Liver (tissue), 8 donors: ENCODE measurements at regions not wholly inside any gene's neighbourhood (a gene's known extent, or its start where the extent isn't known, plus 50 kb on each side); places are given as distances from the start of the nearest gene placed in this dataset.

Source experiments
- DNase-seq: peaks from one replicate; pipeline ENCODE4 v3.0.0-alpha.2; 2017; ENCODE audit warnings: low spot score
- H3K27ac ChIP-seq, 2 donors: one replicate each; pipeline ENCODE4 v1.7.0; 2013; ENCODE audit warnings: inconsistent platforms in 2 of 2, low read length in 2 of 2, control low read depth in 1 of 2, low read depth in 1 of 2, mild to moderate bottlenecking in 1 of 2
- H3K27me3 ChIP-seq, 4 donors: one replicate each; pipeline versions ENCODE4 v1.6.1 to v1.7.0; 2013; ENCODE audit warnings: low read length in 3 of 4, inconsistent platforms in 1 of 4, mild to moderate bottlenecking in 1 of 4, moderate library complexity in 1 of 4; ENCODE audit not compliant: control insufficient read depth in 4 of 4, insufficient read depth in 4 of 4
- H3K36me3 ChIP-seq, 4 donors: one replicate each; pipeline versions ENCODE4 v1.6.1 to v1.7.0; 2013; ENCODE audit warnings: low read length in 3 of 4, mild to moderate bottlenecking in 3 of 4, low read depth in 1 of 4, moderate library complexity in 1 of 4; ENCODE audit not compliant: control insufficient read depth in 4 of 4, insufficient read depth in 3 of 4
- H3K4me1 ChIP-seq, 4 donors: one replicate each; pipeline versions ENCODE4 v1.6.1 to v1.7.0; 2013; ENCODE audit warnings: low read length in 3 of 4, mild to moderate bottlenecking in 3 of 4, moderate library complexity in 1 of 4; ENCODE audit not compliant: control insufficient read depth in 4 of 4, insufficient read depth in 4 of 4
- H3K4me3 ChIP-seq, 3 donors: one replicate each; pipeline versions ENCODE4 v1.6.1 to v1.7.0; 2013; ENCODE audit warnings: low read length in 3 of 3, control low read depth in 1 of 3, low read depth in 1 of 3, mild to moderate bottlenecking in 1 of 3
- H3K9ac ChIP-seq, 2 donors: one replicate each; pipeline ENCODE4 v1.7.0; 2013; ENCODE audit warnings: low read length in 2 of 2, mild to moderate bottlenecking in 2 of 2, moderate library complexity in 2 of 2, control low read depth in 1 of 2, low read depth in 1 of 2
- H3K9me3 ChIP-seq, 4 donors: one replicate each; pipeline versions ENCODE4 v1.6.1 to v1.7.0; 2013; ENCODE audit warnings: low read length in 3 of 4; ENCODE audit not compliant: control insufficient read depth in 4 of 4
- EGR1 ChIP-seq, 2 donors: IDR thresholded peaks; 2 replicates each; pipeline ENCODE4 v1.6.1; 2016 to 2018; ENCODE audit warnings: antibody characterized with exemption in 2 of 2, low read depth in 2 of 2
- FOXA1 ChIP-seq: IDR thresholded peaks from 2 replicates; pipeline ENCODE4 v1.6.1; 2016; ENCODE audit warnings: antibody characterized with exemption
- FOXA2 ChIP-seq: IDR thresholded peaks from 2 replicates; pipeline ENCODE4 v1.6.1; 2016; ENCODE audit warnings: antibody characterized with exemption
- GABPA ChIP-seq, 2 donors: IDR thresholded peaks in 1 of 2; conservative IDR thresholded peaks in 1 of 2; 2 replicates each; pipeline ENCODE4 v1.6.1; 2016; ENCODE audit warnings: antibody characterized with exemption in 2 of 2, mild to moderate bottlenecking in 1 of 2, moderate library complexity in 1 of 2
- HNF4A ChIP-seq, 2 donors: conservative IDR thresholded peaks; 2 replicates each; pipeline ENCODE4 v1.6.1; 2016; ENCODE audit warnings: antibody characterized with exemption in 2 of 2, mild to moderate bottlenecking in 2 of 2
- HNF4G ChIP-seq: IDR thresholded peaks from 2 replicates; pipeline ENCODE4 v1.6.1; 2016; ENCODE audit warnings: antibody characterized with exemption
- JUND ChIP-seq, 2 donors: IDR thresholded peaks; 2 replicates each; pipeline ENCODE4 v1.6.1; 2016; ENCODE audit warnings: antibody characterized with exemption in 2 of 2
- NR2F2 ChIP-seq: IDR thresholded peaks from 2 replicates; pipeline ENCODE4 v1.6.1; 2016; ENCODE audit warnings: antibody characterized with exemption
- RAD21 ChIP-seq, 2 donors: IDR thresholded peaks; 2 replicates each; pipeline ENCODE4 v1.6.1; 2016; ENCODE audit warnings: antibody characterized with exemption in 2 of 2, mild to moderate bottlenecking in 2 of 2
- RXRA ChIP-seq, 2 donors: IDR thresholded peaks; 2 replicates each; pipeline ENCODE4 v1.6.1; 2017 to 2018; ENCODE audit warnings: antibody characterized with exemption in 2 of 2, mild to moderate bottlenecking in 1 of 2
- SP1 ChIP-seq: IDR thresholded peaks from 2 replicates; pipeline ENCODE4 v1.6.1; 2018; ENCODE audit warnings: antibody characterized with exemption, mild to moderate bottlenecking
- TAF1 ChIP-seq: conservative IDR thresholded peaks from 2 replicates; pipeline ENCODE4 v1.6.1; 2016; ENCODE audit warnings: antibody characterized with exemption, mild to moderate bottlenecking
- YY1 ChIP-seq: IDR thresholded peaks from 2 replicates; pipeline ENCODE4 v1.6.1; 2016; ENCODE audit warnings: antibody characterized with exemption, mild to moderate bottlenecking
- WGBS: extraction: QIAGEN DNeasy Blood & Tissue Kit; methylation state at CpG from one replicate; pipeline ENCODE4 v1.1.7; 2013; 5-methylcytosine and 5-hydroxymethylcytosine counted together
- TF ChIP-seq, protein P1 (sequence below): IDR thresholded peaks from 2 replicates; pipeline ENCODE4 v1.6.1; 2016; ENCODE audit warnings: antibody characterized with exemption
- TF ChIP-seq, protein P2 (sequence below): IDR thresholded peaks from 2 replicates; pipeline ENCODE4 v1.6.1; 2016; ENCODE audit warnings: antibody characterized with exemption, mild to moderate bottlenecking
- TF ChIP-seq, protein P3 (sequence below): fragments of 150-350 bp; IDR thresholded peaks from 2 replicates; pipeline ENCODE4 v1.5.1; 2017; ENCODE audit warnings: improper control_type of control experiment, low read depth, low read length; ENCODE audit not compliant: missing input control
- TF ChIP-seq, protein P4 (sequence below): IDR thresholded peaks from 2 replicates; pipeline ENCODE4 v1.6.1; 2016; ENCODE audit warnings: antibody characterized with exemption
- TF ChIP-seq, protein P5 (sequence below): IDR thresholded peaks from 2 replicates; pipeline ENCODE4 v1.6.1; 2016; ENCODE audit warnings: antibody characterized with exemption
- donor health status: healthy.
- donor health status: healthy.
- donor health status: healthy.
- donor health status: healthy.
- donor health status: healthy.

DNA sequence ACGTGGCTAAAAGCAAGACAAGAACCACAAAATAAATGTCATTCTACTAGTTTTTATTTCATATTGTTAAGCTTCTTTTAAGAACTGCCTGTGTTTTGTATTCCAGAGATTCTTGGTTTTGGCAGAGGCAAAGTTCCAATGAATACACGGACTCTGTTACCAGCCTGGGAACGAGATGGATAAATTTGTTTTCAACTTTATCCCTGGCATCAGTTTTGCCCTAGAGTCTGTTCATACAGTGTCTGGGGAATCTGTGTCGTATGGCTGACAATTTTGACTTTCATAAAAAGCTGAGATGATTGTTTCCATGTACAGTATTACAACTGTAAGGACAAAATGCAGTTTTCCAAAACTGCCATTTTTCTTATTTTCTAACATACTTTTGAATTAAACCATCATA, 327.6 kb downstream of the TBC1D4 start:
- H3K27me3 ChIP-seq, result no peaks in the 10 kb centered on the region
- H3K27ac ChIP-seq, result no peak overlapping the region
- H3K9me3 ChIP-seq, result no peaks in the 10 kb centered on the region
- TF ChIP-seq, protein P1, sequence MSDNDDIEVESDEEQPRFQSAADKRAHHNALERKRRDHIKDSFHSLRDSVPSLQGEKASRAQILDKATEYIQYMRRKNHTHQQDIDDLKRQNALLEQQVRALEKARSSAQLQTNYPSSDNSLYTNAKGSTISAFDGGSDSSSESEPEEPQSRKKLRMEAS, result no peak
- TF ChIP-seq YY1 (no peak), FOXA1 (no peak), HNF4G (no peak), EGR1 (IDR thresholded peaks at IDR 0.05; ENCODE audit: low read depth in 2 of 2) (no peak), HNF4A (conservative IDR thresholded peaks at IDR 0.05) (no peak), GABPA (IDR thresholded peaks at IDR 0.05 in 1 of 2, conservative IDR thresholded peaks at IDR 0.05 in 1 of 2) (no peak), NR2F2 (no peak), FOXA2 (no peak), RAD21 (IDR thresholded peaks at IDR 0.05) (no peak), TAF1 (no peak)
- TF ChIP-seq, protein P2, sequence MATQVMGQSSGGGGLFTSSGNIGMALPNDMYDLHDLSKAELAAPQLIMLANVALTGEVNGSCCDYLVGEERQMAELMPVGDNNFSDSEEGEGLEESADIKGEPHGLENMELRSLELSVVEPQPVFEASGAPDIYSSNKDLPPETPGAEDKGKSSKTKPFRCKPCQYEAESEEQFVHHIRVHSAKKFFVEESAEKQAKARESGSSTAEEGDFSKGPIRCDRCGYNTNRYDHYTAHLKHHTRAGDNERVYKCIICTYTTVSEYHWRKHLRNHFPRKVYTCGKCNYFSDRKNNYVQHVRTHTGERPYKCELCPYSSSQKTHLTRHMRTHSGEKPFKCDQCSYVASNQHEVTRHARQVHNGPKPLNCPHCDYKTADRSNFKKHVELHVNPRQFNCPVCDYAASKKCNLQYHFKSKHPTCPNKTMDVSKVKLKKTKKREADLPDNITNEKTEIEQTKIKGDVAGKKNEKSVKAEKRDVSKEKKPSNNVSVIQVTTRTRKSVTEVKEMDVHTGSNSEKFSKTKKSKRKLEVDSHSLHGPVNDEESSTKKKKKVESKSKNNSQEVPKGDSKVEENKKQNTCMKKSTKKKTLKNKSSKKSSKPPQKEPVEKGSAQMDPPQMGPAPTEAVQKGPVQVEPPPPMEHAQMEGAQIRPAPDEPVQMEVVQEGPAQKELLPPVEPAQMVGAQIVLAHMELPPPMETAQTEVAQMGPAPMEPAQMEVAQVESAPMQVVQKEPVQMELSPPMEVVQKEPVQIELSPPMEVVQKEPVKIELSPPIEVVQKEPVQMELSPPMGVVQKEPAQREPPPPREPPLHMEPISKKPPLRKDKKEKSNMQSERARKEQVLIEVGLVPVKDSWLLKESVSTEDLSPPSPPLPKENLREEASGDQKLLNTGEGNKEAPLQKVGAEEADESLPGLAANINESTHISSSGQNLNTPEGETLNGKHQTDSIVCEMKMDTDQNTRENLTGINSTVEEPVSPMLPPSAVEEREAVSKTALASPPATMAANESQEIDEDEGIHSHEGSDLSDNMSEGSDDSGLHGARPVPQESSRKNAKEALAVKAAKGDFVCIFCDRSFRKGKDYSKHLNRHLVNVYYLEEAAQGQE, result no peak
- no peak overlapping the region for H3K9ac ChIP-seq
- no peaks in the 10 kb centered on the region for H3K36me3 ChIP-seq
- no peaks in the 10 kb centered on the region for H3K4me1 ChIP-seq
- DNase-seq, result no peak
- WGBS, result 60% methylated on average over 4 of the region's 4 CpGs
- H3K4me3 ChIP-seq, result no peak overlapping the region

DNA sequence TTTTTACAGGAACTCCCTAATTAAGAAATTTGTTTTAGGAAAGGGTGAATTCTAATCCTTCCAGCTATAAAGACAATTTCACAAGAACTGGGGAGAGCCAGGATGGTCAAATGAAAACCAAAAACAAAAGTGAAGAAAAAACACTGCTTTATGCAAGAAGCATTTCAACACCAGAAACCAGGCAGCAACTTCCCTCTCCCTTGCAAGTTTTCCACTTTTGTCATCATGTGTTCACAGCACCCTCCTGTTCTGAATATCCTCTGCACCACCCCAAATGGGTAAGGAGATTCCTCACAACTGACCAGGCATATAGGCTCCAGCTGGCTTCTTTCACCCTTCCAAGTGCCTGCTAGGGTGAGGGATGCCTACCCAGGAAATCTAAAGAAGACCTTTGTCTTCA, 328.1 kb downstream of the TBC1D4 start:
- Histone ChIP-seq H3K4me1 (no peaks in the 10 kb centered on the region), H3K36me3 (no peaks in the 10 kb centered on the region), H3K9ac (no peak overlapping the region), H3K27ac (no peak overlapping the region), H3K9me3 (no peaks in the 10 kb centered on the region), H3K4me3 (no peak overlapping the region), H3K27me3 (no peaks in the 10 kb centered on the region)
- DNase-seq, result no peak
- TF ChIP-seq NR2F2 (no peak), RAD21 (IDR thresholded peaks at IDR 0.05) (no peak), JUND (IDR thresholded peaks at IDR 0.05) (no peak), TAF1 (no peak)

DNA sequence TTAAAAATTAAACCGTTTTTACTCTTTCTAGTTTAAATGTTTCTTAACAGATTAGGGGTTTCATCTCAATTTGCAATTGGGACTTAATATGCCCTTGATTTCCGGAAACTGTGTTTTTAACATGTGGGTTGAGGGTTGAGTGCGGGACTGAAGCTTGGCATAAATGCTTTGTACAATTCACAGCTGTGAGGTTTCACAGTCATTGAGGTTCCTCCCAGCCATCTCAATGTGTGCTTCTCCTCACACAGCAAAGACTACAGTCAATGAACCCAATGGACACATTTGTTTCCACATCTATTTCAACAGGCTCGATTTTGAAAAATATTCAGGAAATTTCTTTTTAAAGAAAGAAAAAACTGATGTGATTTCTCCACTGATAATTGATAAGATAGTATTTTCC, 328.6 kb downstream of the TBC1D4 start:
- Histone ChIP-seq H3K9ac (no peak overlapping the region), H3K4me3 (no peak overlapping the region), H3K9me3 (no peaks in the 10 kb centered on the region), H3K27me3 (no peaks in the 10 kb centered on the region), H3K36me3 (no peaks in the 10 kb centered on the region), H3K4me1 (no peaks in the 10 kb centered on the region), H3K27ac (no peak overlapping the region)
- 61% methylated on average over 4 of the region's 4 CpGs for WGBS
- no peak for DNase-seq
- TF ChIP-seq, protein P3, sequence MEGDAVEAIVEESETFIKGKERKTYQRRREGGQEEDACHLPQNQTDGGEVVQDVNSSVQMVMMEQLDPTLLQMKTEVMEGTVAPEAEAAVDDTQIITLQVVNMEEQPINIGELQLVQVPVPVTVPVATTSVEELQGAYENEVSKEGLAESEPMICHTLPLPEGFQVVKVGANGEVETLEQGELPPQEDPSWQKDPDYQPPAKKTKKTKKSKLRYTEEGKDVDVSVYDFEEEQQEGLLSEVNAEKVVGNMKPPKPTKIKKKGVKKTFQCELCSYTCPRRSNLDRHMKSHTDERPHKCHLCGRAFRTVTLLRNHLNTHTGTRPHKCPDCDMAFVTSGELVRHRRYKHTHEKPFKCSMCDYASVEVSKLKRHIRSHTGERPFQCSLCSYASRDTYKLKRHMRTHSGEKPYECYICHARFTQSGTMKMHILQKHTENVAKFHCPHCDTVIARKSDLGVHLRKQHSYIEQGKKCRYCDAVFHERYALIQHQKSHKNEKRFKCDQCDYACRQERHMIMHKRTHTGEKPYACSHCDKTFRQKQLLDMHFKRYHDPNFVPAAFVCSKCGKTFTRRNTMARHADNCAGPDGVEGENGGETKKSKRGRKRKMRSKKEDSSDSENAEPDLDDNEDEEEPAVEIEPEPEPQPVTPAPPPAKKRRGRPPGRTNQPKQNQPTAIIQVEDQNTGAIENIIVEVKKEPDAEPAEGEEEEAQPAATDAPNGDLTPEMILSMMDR, result no peak
- TF ChIP-seq EGR1 (IDR thresholded peaks at IDR 0.05; ENCODE audit: low read depth in 2 of 2) (no peak), YY1 (no peak), FOXA1 (no peak), RAD21 (IDR thresholded peaks at IDR 0.05) (no peak), SP1 (no peak), JUND (IDR thresholded peaks at IDR 0.05) (no peak), RXRA (IDR thresholded peaks at IDR 0.05) (no peak), TAF1 (no peak)
- TF ChIP-seq, protein P4, sequence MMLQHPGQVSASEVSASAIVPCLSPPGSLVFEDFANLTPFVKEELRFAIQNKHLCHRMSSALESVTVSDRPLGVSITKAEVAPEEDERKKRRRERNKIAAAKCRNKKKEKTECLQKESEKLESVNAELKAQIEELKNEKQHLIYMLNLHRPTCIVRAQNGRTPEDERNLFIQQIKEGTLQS, result no peak
- TF ChIP-seq, protein P2, result no peak
- TF ChIP-seq, protein P5, sequence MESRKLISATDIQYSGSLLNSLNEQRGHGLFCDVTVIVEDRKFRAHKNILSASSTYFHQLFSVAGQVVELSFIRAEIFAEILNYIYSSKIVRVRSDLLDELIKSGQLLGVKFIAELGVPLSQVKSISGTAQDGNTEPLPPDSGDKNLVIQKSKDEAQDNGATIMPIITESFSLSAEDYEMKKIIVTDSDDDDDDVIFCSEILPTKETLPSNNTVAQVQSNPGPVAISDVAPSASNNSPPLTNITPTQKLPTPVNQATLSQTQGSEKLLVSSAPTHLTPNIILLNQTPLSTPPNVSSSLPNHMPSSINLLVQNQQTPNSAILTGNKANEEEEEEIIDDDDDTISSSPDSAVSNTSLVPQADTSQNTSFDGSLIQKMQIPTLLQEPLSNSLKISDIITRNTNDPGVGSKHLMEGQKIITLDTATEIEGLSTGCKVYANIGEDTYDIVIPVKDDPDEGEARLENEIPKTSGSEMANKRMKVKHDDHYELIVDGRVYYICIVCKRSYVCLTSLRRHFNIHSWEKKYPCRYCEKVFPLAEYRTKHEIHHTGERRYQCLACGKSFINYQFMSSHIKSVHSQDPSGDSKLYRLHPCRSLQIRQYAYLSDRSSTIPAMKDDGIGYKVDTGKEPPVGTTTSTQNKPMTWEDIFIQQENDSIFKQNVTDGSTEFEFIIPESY, result no peak
